OCI-LY7 (cell line): ENCODE measurements at regions not wholly inside any gene's neighbourhood (a gene's known extent, or its start where the extent isn't known, plus 50 kb on each side); places are given as distances from the start of the nearest gene placed in this dataset.

Experiments
- BruUV-seq: library from RNA; stranded (reverse); fragments of 400-500 nt; replicated peaks from 2 replicates; lab custom pipeline; 2021; lab: Mats Ljungman, UMichigan
- CTCF ChIA-PET: fragments of 300-600 bp; sonication (Branson Sonifier 250); formaldehyde crosslinking; loops from one replicate; lab custom pipeline; 2022; ENCODE audit warnings: antibody characterized with exemption; ENCODE audit not compliant: unreplicated experiment; lab: Charles Lee
- POLR2A ChIA-PET: fragments of 300-600 bp; sonication (Branson Sonifier 250); formaldehyde crosslinking; loops from one replicate; lab custom pipeline; 2022; ENCODE audit warnings: antibody characterized with exemption; lab: Charles Lee
- DNase-seq: peaks from one replicate; pipeline ENCODE4 v3.0.0-alpha.2; 2015; ENCODE audit warnings: low spot score
- H2AFZ ChIP-seq: fragments of 200-600 bp; sonication (generic), shearing (Covaris generic); 2 replicates; pipeline ENCODE4 v1.6.1; 2014; ENCODE audit warnings: mild to moderate bottlenecking, antibody characterized with exemption, low read length, moderate library complexity
- H3K27ac ChIP-seq: fragments of 200-600 bp; sonication (generic); 2 replicates; pipeline ENCODE4 v1.5.1; 2014; ENCODE audit warnings: mixed run types, low read depth, mild to moderate bottlenecking, moderate library complexity, low read length, inconsistent platforms; ENCODE audit not compliant: poor library complexity, severe bottlenecking
- H3K36me3 ChIP-seq: fragments of 200-600 bp; sonication (generic); 2 replicates; pipeline ENCODE4 v1.6.1; 2014; ENCODE audit warnings: mild to moderate bottlenecking, antibody characterized with exemption, low read length, moderate library complexity, mixed read lengths; ENCODE audit not compliant: insufficient read depth
- H3K4me1 ChIP-seq: fragments of 200-600 bp; sonication (generic); 2 replicates; pipeline ENCODE4 v1.5.1; 2014; ENCODE audit warnings: mild to moderate bottlenecking, low read length; ENCODE audit not compliant: insufficient read depth, poor library complexity, severe bottlenecking
- H3K4me2 ChIP-seq: fragments of 200-600 bp; sonication (generic); 2 replicates; pipeline ENCODE4 v1.6.1; 2014; ENCODE audit warnings: mild to moderate bottlenecking, low read length
- H3K4me3 ChIP-seq: fragments of 200-600 bp; sonication (generic); 2 replicates; pipeline ENCODE4 v1.5.1; 2014; ENCODE audit warnings: mild to moderate bottlenecking, low read depth, low read length; ENCODE audit not compliant: poor library complexity, severe bottlenecking
- H3K79me2 ChIP-seq: fragments of 200-600 bp; sonication (generic); 2 replicates; pipeline ENCODE4 v1.6.1; 2016; ENCODE audit warnings: low read depth, mild to moderate bottlenecking, low read length, moderate library complexity, mixed read lengths; ENCODE audit not compliant: insufficient read depth
- H3K9me2 ChIP-seq: fragments of 200-600 bp; sonication (generic); 2 replicates; pipeline ENCODE4 v1.6.1; 2016; ENCODE audit warnings: mild to moderate bottlenecking, low read length, mixed read lengths; ENCODE audit not compliant: insufficient read depth
- H3K9me3 ChIP-seq: fragments of 200-600 bp; sonication (generic); 2 replicates; pipeline ENCODE4 v1.6.1; 2014; ENCODE audit warnings: mild to moderate bottlenecking, mixed run types, low read length, mixed read lengths
- H4K20me1 ChIP-seq: fragments of 200-600 bp; sonication (generic); 2 replicates; pipeline ENCODE4 v1.6.1; 2014; ENCODE audit warnings: mild to moderate bottlenecking, antibody characterized with exemption, low read length, moderate library complexity, mixed read lengths; ENCODE audit not compliant: insufficient read depth
- CTCF ChIP-seq: fragments of 200-600 bp; sonication (generic); conservative IDR thresholded peaks from 2 replicates; pipeline ENCODE4 v1.5.1; 2014; ENCODE audit warnings: mild to moderate bottlenecking, antibody characterized with exemption, low read length, moderate library complexity, mixed read lengths
- EZH2phosphoT487 ChIP-seq: fragments of 200-600 bp; sonication (generic); IDR thresholded peaks from 2 replicates; pipeline ENCODE4 v1.6.1; 2018; ENCODE audit warnings: low read depth, borderline replicate concordance, mild to moderate bottlenecking, mixed run types, antibody characterized with exemption, low read length, moderate library complexity, mixed read lengths
- intact Hi-C: fragments of 100-400 bp; cut with micrococcal nuclease; formaldehyde crosslinking; loops from one replicate; pipeline ENCODE4 v1.10.0; 2022; ENCODE audit not compliant: unreplicated experiment

- H3K4me3 ChIP-seq = no peak overlapping the region
- no peak overlapping the region for H3K27ac ChIP-seq
- no peaks in the 10 kb centered on the region for H4K20me1 ChIP-seq
- H2AFZ ChIP-seq = no peak overlapping the region
- DNase-seq = no peak
- H3K36me3 ChIP-seq = no peaks in the 10 kb centered on the region
- ChIA-PET POLR2A (interaction anchor here (0.6 kb wide), 2 partner anchors 12 to 498 kb away, joined by 3 read pairs; no protein-coding TSS in a partner anchor), CTCF (no interaction called here)
- BruUV-seq = no TSS peak
- no peaks in the 10 kb centered on the region for H3K4me1 ChIP-seq
- H3K4me2 ChIP-seq = no peak overlapping the region
- H3K79me2 ChIP-seq = no peaks in the 10 kb centered on the region
- H3K9me3 ChIP-seq = no peaks in the 10 kb centered on the region
- TF ChIP-seq CTCF (no peak), EZH2phosphoT487 (no peak)
- intact Hi-C loops = no loop called here
- H3K9me2 ChIP-seq = no peaks in the 10 kb centered on the region
Measured at GRCh38 chr20:12644461-12644860, 364.3 kb upstream of the SPTLC3 start.

GRCh38 chr20:12649234-12649633 lies 359.5 kb upstream of the SPTLC3 start:
- intact Hi-C loops = no loop called here
- POLR2A ChIA-PET = interaction anchor here (0.6 kb wide), 1 partner anchor 1822 kb away, joined by 3 read pairs; no protein-coding TSS in a partner anchor

More at GRCh38 chr20:12649234-12649633, 359.5 kb upstream of the SPTLC3 start:
- H3K36me3 ChIP-seq = no peaks in the 10 kb centered on the region
- no peak for DNase-seq
- no peaks in the 10 kb centered on the region for H3K9me2 ChIP-seq
- no peak overlapping the region for H3K27ac ChIP-seq
- no peak overlapping the region for H3K4me2 ChIP-seq
- H3K4me1 ChIP-seq = no peaks in the 10 kb centered on the region
- H3K9me3 ChIP-seq = no peaks in the 10 kb centered on the region
- no peaks in the 10 kb centered on the region for H3K79me2 ChIP-seq
- H3K4me3 ChIP-seq = no peak overlapping the region
- H4K20me1 ChIP-seq = no peaks in the 10 kb centered on the region
- no peak overlapping the region for H2AFZ ChIP-seq
- no TSS peak for BruUV-seq
- CTCF ChIA-PET = no interaction called here
- no peak for TF ChIP-seq CTCF
- no peak for TF ChIP-seq EZH2phosphoT487
